ENCODE measurements at regions not wholly inside any gene's neighbourhood (a gene's known extent, or its start where the extent isn't known, plus 50 kb on each side); places are given as distances from the start of the nearest gene placed in this dataset.

GRCh38 chr2:105519516-105519915 lies 120.7 kb upstream of the FHL2 start:
- intact Hi-C loops (cut with micrococcal nuclease) = no loop called here
- Histone ChIP-seq H3K4me3 (no peak overlapping the region), H3K4me1 (peaks cover 65% of the 10 kb centered on the region), H3K27me3 (ENCODE audit: low read depth) (no peaks in the 10 kb centered on the region), H3K36me3 (no peaks in the 10 kb centered on the region), H3K27ac (replicated peaks) (peak overlapping the region; percentile 92), H3K9me3 (replicated peaks) (no peaks in the 10 kb centered on the region)
- no peak for DNase-seq
- TF ChIP-seq CTCF (IDR thresholded peaks at IDR 0.05; ENCODE audit: borderline replicate concordance) = no peak

GRCh38 chr2:105518897-105519296 lies 120.0 kb upstream of the FHL2 start:
- DNase-seq = no peak
- H3K4me3 ChIP-seq = no peak overlapping the region
- no peaks in the 10 kb centered on the region for H3K9me3 ChIP-seq (replicated peaks)
- peaks cover 69% of the 10 kb centered on the region for H3K4me1 ChIP-seq
- H3K27ac ChIP-seq (replicated peaks) = peak overlapping the region; percentile 92
- H3K27me3 ChIP-seq (ENCODE audit: low read depth) = no peaks in the 10 kb centered on the region
- no peak for TF ChIP-seq CTCF (IDR thresholded peaks at IDR 0.05; ENCODE audit: borderline replicate concordance)
- H3K36me3 ChIP-seq = no peaks in the 10 kb centered on the region
- intact Hi-C loops (cut with micrococcal nuclease) = no loop called here

GRCh38 chr2:105517814-105518705 lies 119.2 kb upstream of the FHL2 start:
- peak overlapping the region; percentile 15 for H3K4me3 ChIP-seq
- peak overlapping the region; percentile 92 for H3K27ac ChIP-seq (replicated peaks)
- H3K36me3 ChIP-seq = no peaks in the 10 kb centered on the region
- no peak for TF ChIP-seq CTCF (IDR thresholded peaks at IDR 0.05; ENCODE audit: borderline replicate concordance)
- intact Hi-C loops (cut with micrococcal nuclease) = no loop called here
- peaks cover 69% of the 10 kb centered on the region for H3K4me1 ChIP-seq
- no peaks in the 10 kb centered on the region for H3K27me3 ChIP-seq (ENCODE audit: low read depth)
- no peaks in the 10 kb centered on the region for H3K9me3 ChIP-seq (replicated peaks)
- peak; percentile 87 for DNase-seq

- peak; percentile 87 for DNase-seq
- Histone ChIP-seq H3K27me3 (ENCODE audit: low read depth) (no peaks in the 10 kb centered on the region), H3K9me3 (replicated peaks) (no peaks in the 10 kb centered on the region), H3K4me1 (peaks cover 78% of the 10 kb centered on the region), H3K36me3 (no peaks in the 10 kb centered on the region), H3K27ac (replicated peaks) (peak overlapping the region; percentile 92), H3K4me3 (no peak overlapping the region)
- TF ChIP-seq CTCF (IDR thresholded peaks at IDR 0.05; ENCODE audit: borderline replicate concordance) = no peak
- intact Hi-C loops (cut with micrococcal nuclease) = no loop called here
These were observed 116.9 kb upstream of the FHL2 start for GRCh38 chr2:105515581-105516415.

DNA sequence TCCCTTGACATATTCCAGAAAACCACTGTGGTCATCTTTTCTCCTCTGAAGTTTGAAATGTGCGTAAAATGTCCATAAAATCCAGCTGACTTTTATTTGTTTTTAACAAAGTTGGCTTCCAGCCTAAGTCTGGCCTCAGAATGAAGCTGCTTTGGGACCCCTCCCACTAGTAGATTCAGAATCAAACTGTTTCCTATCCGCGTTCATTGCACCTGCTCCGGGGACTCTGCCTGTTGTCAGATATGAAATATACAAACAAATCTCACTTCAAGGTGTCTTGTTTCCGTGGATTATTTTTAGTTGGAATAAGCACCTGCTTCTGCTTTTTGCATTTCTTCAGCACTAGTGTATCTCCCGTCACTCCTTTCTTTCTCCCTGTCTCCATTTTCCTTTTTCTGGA lies 115.7 kb upstream of the FHL2 start:
- TF ChIP-seq CTCF (IDR thresholded peaks at IDR 0.05; ENCODE audit: borderline replicate concordance) = no peak
- DNase-seq = no peak
- no peak overlapping the region for H3K4me3 ChIP-seq
- H3K4me1 ChIP-seq = peaks cover 75% of the 10 kb centered on the region
- H3K9me3 ChIP-seq (replicated peaks) = no peaks in the 10 kb centered on the region
- intact Hi-C loops (cut with micrococcal nuclease) = no loop called here
- H3K27me3 ChIP-seq (ENCODE audit: low read depth) = no peaks in the 10 kb centered on the region
- peak overlapping the region; percentile 92 for H3K27ac ChIP-seq (replicated peaks)
- no peaks in the 10 kb centered on the region for H3K36me3 ChIP-seq
